Fibroblast of lung (primary cell): ENCODE measurements at regions not wholly inside any gene's neighbourhood (a gene's known extent, or its start where the extent isn't known, plus 50 kb on each side); places are given as distances from the start of the nearest gene placed in this dataset.

ENCODE experiments used
- CTCF ChIP-seq, 2 donors: IDR thresholded peaks in 1 of 2; conservative IDR thresholded peaks in 1 of 2; 1 replicate in 1 of 2; 2 replicates in 1 of 2; pipeline ENCODE4 v1.5.1; 2011 to 2012; ENCODE audit warnings: low read length in 2 of 2, control low read depth in 1 of 2, inconsistent platforms in 1 of 2, low read depth in 1 of 2, mild to moderate bottlenecking in 1 of 2
- EZH2 ChIP-seq: IDR thresholded peaks from 2 replicates; pipeline ENCODE4 v1.5.1; 2012; ENCODE audit warnings: low read length, control low read depth, mild to moderate bottlenecking; ENCODE audit errors: missing control alignments

- no peak for TF ChIP-seq CTCF (conservative IDR thresholded peaks at IDR 0.05 in 1 of 2, IDR thresholded peaks at IDR 0.05 in 1 of 2; ENCODE audit: low read depth in 1 of 2, low read length in 2 of 2)
- no peak for TF ChIP-seq EZH2
These were observed 247.9 kb upstream of the CSF3R start for GRCh38 chr1:36730599-36730998.
